Gastroesophageal sphincter (tissue), 4 donors: ENCODE measurements at regions not wholly inside any gene's neighbourhood (a gene's known extent, or its start where the extent isn't known, plus 50 kb on each side); places are given as distances from the start of the nearest gene placed in this dataset.

ENCODE experiments used
- ATAC-seq: fragments of 150-250 bp; one replicate; pipeline ENCODE4 v1.9.1; 2016; ENCODE audit warnings: mild to moderate bottlenecking, moderate library complexity
- H3K27ac ChIP-seq, 4 donors: fragments of 200-600 bp; sonication (generic) in 3 of 4; 1 replicate in 3 of 4; 2 replicates in 1 of 4; pipeline ENCODE4 v1.5.1; 2016 to 2019
- H3K27me3 ChIP-seq: fragments of 200-600 bp; sonication (generic); one replicate; pipeline ENCODE4 v1.5.1; 2019
- H3K36me3 ChIP-seq, 2 donors: fragments of 200-600 bp; sonication (generic); one replicate each; pipeline ENCODE4 v1.5.1; 2019; ENCODE audit warnings: control low read depth in 1 of 2
- H3K4me1 ChIP-seq, 3 donors: fragments of 200-600 bp; sonication (generic); 1 replicate in 2 of 3; 2 replicates in 1 of 3; pipeline ENCODE4 v1.5.1; 2016 to 2019; ENCODE audit warnings: control low read depth in 2 of 3
- H3K4me3 ChIP-seq, 2 donors: fragments of 200-600 bp; sonication (generic); one replicate each; pipeline ENCODE4 v1.5.1; 2019; ENCODE audit warnings: mild to moderate bottlenecking in 1 of 2, moderate library complexity in 1 of 2
- H3K9me3 ChIP-seq, 3 donors: fragments of 200-600 bp; sonication (generic); one replicate each; pipeline ENCODE4 v1.5.1; 2017 to 2019; ENCODE audit warnings: control low read depth in 2 of 3
- EP300 ChIP-seq: sonication (generic); formaldehyde crosslinking; IDR thresholded peaks from one replicate; pipeline ENCODE4 v1.6.1; 2017; ENCODE audit warnings: antibody characterized with exemption, mild to moderate bottlenecking
- POLR2A ChIP-seq, 2 donors: fragments of 450-650 bp; IDR thresholded peaks; one replicate each; pipeline ENCODE4 v1.6.1; 2017; ENCODE audit warnings: antibody characterized with exemption in 2 of 2, mild to moderate bottlenecking in 2 of 2, moderate library complexity in 1 of 2
- POLR2AphosphoS5 ChIP-seq: sonication (generic); formaldehyde crosslinking; IDR thresholded peaks from one replicate; pipeline ENCODE4 v1.6.1; 2017; ENCODE audit warnings: antibody characterized with exemption
- WGBS, 2 donors: methylation state at CpG; one replicate each; pipeline ENCODE4 v1.1.5; 2018; ENCODE audit warnings: low coverage in 1 of 2; 5-methylcytosine and 5-hydroxymethylcytosine counted together
- TF ChIP-seq, protein P1 (sequence below), 4 experiments: fragments of 200-600 bp in 2 of 4; fragments of 450-650 bp in 2 of 4; sonication (generic) in 1 of 4; IDR thresholded peaks; one replicate each; pipeline ENCODE4 v1.5.1; 2017 to 2019; ENCODE audit warnings: antibody characterized with exemption in 4 of 4, mild to moderate bottlenecking in 2 of 4, moderate library complexity in 2 of 4

DNA sequence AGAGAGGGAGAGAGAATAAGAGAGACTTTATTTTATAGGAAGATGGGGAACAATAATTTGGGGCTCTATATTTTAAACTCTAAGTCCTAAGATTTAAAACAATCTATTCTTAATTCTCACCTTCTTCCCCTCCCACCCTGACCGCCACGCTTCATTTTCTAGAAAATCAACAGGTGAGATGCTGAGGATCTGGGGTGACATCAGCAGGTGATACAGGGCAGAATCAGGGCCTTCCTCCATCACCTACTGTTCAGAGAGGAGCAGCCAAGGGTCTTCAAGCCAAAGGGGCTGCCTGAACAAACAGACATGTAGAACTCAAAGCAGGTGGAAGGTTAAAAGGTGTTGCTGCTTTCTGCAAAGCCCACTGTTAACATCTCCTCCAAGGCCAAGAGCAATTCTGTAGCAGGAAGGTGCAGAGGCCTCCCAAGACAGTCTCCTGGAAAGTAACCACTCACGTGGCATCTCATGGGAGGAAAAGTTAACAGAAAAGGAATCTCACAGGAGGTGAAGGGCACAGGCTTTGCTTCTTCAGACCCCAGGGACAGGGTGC lies 183.6 kb upstream of the TLE3 start:
- H3K4me3 ChIP-seq = no peak overlapping the region
- no peak overlapping the region for H3K27ac ChIP-seq
- H3K27me3 ChIP-seq = no peaks in the 10 kb centered on the region
- no peaks in the 10 kb centered on the region for H3K36me3 ChIP-seq
- ATAC-seq = no peak
- H3K9me3 ChIP-seq = no peaks in the 10 kb centered on the region
- 74 to 95% methylated on average over 2 to 3 of the region's 3 CpGs for WGBS, 2 donors
- TF ChIP-seq, protein P1, sequence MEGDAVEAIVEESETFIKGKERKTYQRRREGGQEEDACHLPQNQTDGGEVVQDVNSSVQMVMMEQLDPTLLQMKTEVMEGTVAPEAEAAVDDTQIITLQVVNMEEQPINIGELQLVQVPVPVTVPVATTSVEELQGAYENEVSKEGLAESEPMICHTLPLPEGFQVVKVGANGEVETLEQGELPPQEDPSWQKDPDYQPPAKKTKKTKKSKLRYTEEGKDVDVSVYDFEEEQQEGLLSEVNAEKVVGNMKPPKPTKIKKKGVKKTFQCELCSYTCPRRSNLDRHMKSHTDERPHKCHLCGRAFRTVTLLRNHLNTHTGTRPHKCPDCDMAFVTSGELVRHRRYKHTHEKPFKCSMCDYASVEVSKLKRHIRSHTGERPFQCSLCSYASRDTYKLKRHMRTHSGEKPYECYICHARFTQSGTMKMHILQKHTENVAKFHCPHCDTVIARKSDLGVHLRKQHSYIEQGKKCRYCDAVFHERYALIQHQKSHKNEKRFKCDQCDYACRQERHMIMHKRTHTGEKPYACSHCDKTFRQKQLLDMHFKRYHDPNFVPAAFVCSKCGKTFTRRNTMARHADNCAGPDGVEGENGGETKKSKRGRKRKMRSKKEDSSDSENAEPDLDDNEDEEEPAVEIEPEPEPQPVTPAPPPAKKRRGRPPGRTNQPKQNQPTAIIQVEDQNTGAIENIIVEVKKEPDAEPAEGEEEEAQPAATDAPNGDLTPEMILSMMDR (IDR thresholded peaks at IDR 0.05) = no peak
- no peak for TF ChIP-seq EP300
- no peak for TF ChIP-seq POLR2A (IDR thresholded peaks at IDR 0.05)
- TF ChIP-seq POLR2AphosphoS5 = no peak
- H3K4me1 ChIP-seq = peaks cover 0 to 17% (median 0%) of the 10 kb centered on the region in 3 donors

GRCh38 chr15:70280781-70281180 lies 183.1 kb upstream of the TLE3 start:
- ATAC-seq = no peak
- no peaks in the 10 kb centered on the region for H3K36me3 ChIP-seq
- no peaks in the 10 kb centered on the region for H3K9me3 ChIP-seq
- peaks cover 0 to 12% (median 0%) of the 10 kb centered on the region in 3 donors for H3K4me1 ChIP-seq
- no peaks in the 10 kb centered on the region for H3K27me3 ChIP-seq
- TF ChIP-seq, protein P1 (IDR thresholded peaks at IDR 0.05) = no peak
- TF ChIP-seq POLR2AphosphoS5 = no peak
- no peak for TF ChIP-seq POLR2A (IDR thresholded peaks at IDR 0.05)
- no peak for TF ChIP-seq EP300
- 66 to 87% methylated on average over 2 to 4 of the region's 6 CpGs for WGBS, 2 donors
- H3K4me3 ChIP-seq = no peak overlapping the region
- H3K27ac ChIP-seq = no peak overlapping the region

DNA sequence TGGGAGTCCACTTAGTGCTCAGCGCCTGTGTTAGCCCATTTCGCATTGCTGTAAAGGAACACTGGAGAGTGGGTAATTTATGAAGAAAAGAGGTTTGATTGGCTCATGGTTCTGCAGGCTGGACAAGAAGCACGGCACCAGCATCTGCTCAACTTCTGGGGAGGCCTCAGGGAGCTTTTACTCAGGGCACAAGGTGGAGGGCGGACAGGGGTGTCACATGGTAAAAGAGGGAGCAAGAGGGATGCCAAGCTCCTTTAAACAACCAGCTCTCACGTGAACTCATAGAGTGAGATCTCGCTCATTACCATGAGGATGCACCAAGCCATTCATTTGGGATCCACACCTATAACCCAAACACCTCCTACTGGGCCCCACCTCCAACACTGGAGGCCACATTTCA lies 181.4 kb upstream of the TLE3 start:
- ATAC-seq = no peak
- WGBS, 2 donors = 88 to 100% methylated on average over 2 to 6 of the region's 6 CpGs
- Histone ChIP-seq H3K36me3 (no peaks in the 10 kb centered on the region), H3K4me3 (no peak overlapping the region), H3K4me1 (peaks cover 0 to 9% (median 0%) of the 10 kb centered on the region in 3 donors), H3K27me3 (no peaks in the 10 kb centered on the region), H3K9me3 (no peaks in the 10 kb centered on the region), H3K27ac (no peak overlapping the region)
- TF ChIP-seq POLR2AphosphoS5 (no peak), EP300 (no peak), POLR2A (IDR thresholded peaks at IDR 0.05) (no peak)
- TF ChIP-seq, protein P1 (IDR thresholded peaks at IDR 0.05) = no peak

DNA sequence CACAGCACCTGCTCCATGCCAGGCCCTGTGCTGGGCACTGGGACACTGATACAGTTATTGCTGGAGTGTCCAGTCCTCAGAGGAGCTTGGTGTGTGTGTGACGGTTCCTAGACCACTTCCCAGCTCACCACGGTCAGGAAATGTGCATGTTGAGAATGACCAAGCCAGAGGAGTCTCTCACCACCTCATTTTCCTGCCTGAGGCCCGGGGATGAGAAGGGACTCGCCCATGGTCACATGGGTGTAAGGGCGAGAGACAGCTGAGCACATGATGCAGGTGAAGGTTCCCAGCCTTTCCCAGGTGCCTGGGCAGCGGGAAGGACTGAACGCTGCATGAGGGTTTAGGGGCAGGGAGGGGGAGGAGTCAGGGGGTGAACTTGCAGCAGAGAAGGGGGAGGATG lies 180.9 kb upstream of the TLE3 start:
- Histone ChIP-seq H3K9me3 (no peaks in the 10 kb centered on the region), H3K27ac (no peak overlapping the region), H3K4me3 (no peak overlapping the region), H3K27me3 (no peaks in the 10 kb centered on the region), H3K4me1 (peaks cover 0 to 9% (median 0%) of the 10 kb centered on the region in 3 donors), H3K36me3 (no peaks in the 10 kb centered on the region)
- ATAC-seq = no peak
- no peak for TF ChIP-seq POLR2A (IDR thresholded peaks at IDR 0.05)
- no peak for TF ChIP-seq EP300
- 68% methylated on average over 5 of the region's 7 CpGs; no CpG with 5 or more reads in 1 of the 2 donors for WGBS, 2 donors

DNA sequence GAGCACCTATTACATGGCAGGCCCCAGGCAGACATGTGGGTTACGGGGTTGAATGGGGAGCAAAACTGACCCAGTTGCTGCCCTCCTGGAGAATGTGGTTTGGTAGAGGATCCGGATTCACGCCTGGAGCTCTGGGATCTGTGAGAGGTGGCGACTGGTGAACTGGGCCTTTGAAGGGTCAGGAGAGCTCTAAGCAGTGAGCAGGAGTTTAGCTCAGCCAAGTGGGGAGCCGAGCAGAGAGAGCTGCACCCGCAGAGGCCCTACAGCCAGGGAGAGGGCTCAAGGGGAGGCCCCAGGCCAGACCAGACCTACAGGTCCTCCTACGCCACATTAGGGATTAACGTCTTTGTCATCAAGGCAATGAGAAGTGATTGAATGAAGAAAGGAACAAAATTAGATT lies 179.8 kb upstream of the TLE3 start:
- WGBS, 2 donors = 93 to 97% methylated on average over 3 to 8 of the region's 8 CpGs
- Histone ChIP-seq H3K4me3 (no peak overlapping the region), H3K27ac (no peak overlapping the region), H3K36me3 (no peaks in the 10 kb centered on the region), H3K27me3 (no peaks in the 10 kb centered on the region), H3K4me1 (peaks cover 0 to 9% (median 0%) of the 10 kb centered on the region in 3 donors), H3K9me3 (no peaks in the 10 kb centered on the region)
- no peak for ATAC-seq
- TF ChIP-seq, protein P1 (IDR thresholded peaks at IDR 0.05) = no peak
- TF ChIP-seq POLR2A (IDR thresholded peaks at IDR 0.05) = no peak
- no peak for TF ChIP-seq POLR2AphosphoS5
- no peak for TF ChIP-seq EP300
